ENCODE measurements at regions not wholly inside any gene's neighbourhood (a gene's known extent, or its start where the extent isn't known, plus 50 kb on each side); places are given as distances from the start of the nearest gene placed in this dataset.
A peak's percentile ranks its signal among the peaks of the same experiment; 100 is the strongest.

DNA sequence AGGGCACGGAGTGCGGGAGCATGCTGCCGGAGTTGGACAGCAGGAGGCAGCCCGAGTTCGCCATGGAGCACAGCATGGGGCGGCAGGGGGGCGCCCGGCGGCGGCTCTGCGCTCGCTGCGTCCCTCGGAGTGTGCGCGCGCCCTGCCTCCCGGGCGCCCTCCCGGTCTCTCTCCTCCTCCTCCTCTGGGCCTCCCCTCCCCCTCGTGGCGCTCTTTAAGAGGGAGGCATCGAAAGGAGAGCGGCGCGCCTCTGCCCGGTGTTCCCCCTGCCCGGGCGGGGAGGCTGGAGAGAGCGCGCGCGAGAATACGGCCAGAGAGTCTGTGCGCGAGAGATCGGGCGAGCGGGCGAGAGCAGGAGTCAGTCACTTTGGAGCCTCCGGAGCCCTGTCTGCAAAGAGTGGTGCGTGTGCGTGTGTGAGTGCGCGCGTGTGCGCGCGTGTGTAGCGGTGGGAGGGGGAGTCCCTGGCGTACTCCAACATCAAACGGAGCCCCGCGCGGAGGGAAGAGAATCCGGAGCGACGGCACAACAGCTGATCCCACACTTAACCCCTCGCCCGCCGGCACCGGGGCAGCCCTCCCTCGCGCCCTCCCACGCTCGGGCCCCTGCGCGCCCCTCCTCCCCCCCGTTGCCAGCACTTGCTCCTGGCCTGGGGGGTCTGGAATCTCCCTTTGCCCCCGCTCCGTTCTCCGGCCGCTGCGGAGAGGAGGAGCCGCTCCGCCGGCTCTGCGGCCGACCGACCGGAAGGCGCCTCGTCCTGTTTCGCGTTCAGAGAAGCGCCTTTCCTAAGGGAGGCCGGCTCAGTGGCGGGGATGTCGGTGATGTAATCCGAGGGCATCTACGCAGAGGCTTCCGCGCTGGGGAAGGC is 108.9 kb downstream of the ENGASE start:
- DNase-seq: peak; percentile 84

GRCh38 chr17:79183043-79183292 is 108.3 kb downstream of the ENGASE start:
- DNase-seq: no peak

GRCh38 chr17:79182176-79183042 is 107.8 kb downstream of the ENGASE start:
- no peak for DNase-seq

DNA sequence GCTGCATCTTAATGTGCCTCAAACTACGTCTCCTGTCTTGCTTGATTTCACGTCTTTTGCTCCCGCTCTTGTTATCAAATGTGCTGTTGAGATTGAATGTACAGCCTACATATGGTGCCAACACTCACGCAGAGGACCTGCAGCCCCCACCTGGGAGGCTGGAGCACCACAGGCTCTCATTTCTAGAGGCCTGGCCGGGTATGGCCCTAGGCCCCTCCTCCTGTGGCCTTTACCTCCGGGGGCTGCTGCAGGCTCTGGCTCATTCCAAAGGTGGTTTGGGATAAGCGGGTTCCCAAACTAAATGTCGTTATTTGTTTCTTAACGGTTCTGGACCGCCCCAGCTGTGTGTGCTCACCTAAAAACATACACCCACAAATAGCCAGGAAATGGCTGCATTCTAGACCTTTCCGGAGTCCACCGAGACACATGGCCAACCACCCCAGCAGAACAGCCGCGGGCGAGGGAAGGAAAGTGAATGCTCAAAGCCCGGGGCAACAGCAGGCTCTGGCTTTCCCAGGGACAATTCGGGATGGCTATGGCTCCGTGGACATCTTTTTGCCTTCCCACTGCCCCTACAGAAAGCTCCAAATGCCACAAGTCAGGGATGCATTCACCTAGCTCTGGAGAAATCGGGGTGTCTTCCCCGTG is 105.9 kb downstream of the ENGASE start:
- DNase-seq: no peak

DNA sequence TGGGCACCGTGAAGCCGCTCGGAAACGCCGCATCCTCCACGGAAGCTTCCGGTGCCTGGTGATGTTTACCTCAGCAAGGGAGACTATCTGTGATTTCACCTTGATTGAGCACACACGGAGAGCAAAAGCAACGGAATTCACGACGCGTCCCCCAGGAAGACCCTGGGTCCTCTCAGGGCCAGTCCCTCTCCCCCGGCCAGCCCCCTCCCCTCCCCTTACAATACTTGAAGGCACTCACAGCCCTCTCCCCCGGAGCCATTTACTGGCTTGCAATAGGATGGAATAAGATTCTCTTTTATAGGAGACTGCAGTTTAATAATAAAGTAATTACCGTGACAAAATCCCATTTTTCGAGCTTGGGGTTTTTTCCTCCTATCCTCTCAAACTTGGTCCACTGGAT is 104.7 kb downstream of the ENGASE start:
- peak; percentile 21 for DNase-seq

GRCh38 chr17:79177877-79178276 is 103.3 kb downstream of the ENGASE start:
- DNase-seq: no peak

- DNase-seq: no peak
Observed at GRCh38 chr17:79176792-79177601, 102.4 kb downstream of the ENGASE start.

GRCh38 chr17:79174905-79175856 is 100.6 kb downstream of the ENGASE start:
- no peak for DNase-seq

DNA sequence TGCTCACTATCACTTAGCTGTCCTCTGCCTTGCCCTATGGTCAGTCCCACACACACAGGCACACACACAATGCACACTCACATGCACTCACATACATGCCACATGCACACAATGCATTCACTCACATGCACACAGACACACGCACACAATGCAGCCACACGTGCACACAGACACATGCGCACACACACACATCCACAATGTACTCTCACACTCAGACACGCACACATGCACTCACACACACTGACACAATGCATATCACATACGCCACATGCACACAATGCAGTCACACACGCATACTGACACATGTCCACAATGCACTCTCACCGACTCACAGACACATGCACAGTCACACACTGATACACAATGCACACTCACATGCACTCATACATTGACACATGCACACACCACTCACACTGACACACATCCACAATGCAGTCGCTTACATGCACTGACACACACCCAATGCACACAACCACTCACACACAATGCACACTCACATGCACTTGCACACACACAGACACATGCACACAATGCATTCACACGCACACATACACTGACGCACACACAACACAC is 99.7 kb downstream of the ENGASE start:
- DNase-seq: no peak

DNA sequence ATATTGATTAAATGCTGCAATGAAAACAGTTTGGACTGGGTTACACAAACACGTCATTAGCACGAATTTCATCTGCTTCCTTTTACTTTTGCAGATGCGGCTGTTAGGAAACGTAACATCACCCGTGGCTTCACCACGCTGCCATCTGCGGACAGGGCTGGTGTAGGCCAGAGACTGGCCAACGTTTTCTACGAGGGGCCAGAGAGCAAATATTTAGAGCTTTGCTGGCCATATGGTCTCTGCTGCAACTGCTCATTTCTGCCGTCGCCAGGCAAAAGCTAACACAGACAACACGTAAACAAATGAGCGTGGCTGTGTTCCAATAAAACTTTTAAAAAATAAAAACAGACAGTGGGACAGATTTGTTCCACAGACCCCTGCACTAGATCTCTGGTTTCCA is 96.6 kb downstream of the ENGASE start:
- DNase-seq: peak; percentile 74

DNA sequence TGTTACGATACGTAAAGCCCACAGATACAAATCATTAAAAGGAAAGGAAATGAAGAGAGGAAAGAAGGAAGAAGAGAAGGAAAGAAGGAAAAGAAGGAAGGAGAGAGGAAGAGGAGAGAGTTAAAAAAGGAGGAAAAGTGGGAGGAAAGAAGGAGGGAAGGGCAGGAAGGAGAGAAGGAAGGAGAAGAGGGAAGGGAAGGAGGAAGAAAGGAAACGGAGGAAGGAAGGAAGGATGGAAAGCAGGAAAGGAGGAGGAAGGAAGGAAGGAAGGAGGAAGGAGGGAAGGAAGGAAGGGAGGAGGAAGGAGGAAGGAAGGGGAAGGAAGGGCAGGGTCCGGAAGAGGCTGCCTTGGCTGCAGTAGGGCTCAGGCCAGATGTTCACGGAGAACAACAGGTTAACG is 95.2 kb downstream of the ENGASE start:
- no peak for DNase-seq

DNA sequence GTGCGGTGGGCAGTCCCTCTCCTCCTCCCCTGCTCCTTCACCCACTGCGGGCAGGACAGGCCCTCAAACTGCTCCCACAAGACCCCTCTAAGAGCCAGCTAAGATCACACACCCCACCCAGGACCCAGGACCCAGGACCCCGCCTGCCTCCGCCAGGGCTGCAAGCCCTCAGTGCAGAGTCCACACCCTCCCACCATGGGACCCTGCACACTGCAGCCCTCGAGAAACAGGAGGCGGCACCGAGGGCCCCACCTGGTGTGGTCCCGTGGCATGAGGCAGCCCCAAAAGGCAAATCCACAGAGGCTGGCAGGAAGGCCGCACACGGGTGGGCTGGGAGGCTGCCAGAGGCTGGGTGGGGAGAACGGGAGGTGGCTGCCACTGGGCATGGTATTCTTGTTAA is 94.7 kb downstream of the ENGASE start:
- no peak for DNase-seq

GRCh38 chr17:79168486-79169055 is 93.9 kb downstream of the ENGASE start:
- DNase-seq: no peak

DNA sequence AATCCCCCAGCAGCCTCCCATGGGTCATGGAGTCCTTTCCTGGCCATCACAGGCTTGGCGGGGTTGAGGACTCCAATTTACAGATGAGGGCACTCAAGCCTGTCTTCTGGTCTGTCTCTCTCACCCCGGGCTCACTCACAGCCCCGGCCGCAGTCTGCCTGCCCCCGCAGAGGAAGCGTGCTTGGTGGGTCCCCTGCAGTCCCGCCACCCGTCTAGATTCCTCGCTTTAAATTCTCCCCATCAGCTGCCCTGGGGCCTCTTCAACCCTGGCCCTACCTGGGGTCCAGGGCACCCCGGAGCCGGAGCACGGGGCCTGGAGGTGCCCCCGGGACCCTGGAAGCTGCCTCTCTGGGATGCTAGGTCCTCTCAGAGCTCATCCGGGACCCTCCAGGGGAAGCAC is 92.9 kb downstream of the ENGASE start:
- DNase-seq: no peak

DNA sequence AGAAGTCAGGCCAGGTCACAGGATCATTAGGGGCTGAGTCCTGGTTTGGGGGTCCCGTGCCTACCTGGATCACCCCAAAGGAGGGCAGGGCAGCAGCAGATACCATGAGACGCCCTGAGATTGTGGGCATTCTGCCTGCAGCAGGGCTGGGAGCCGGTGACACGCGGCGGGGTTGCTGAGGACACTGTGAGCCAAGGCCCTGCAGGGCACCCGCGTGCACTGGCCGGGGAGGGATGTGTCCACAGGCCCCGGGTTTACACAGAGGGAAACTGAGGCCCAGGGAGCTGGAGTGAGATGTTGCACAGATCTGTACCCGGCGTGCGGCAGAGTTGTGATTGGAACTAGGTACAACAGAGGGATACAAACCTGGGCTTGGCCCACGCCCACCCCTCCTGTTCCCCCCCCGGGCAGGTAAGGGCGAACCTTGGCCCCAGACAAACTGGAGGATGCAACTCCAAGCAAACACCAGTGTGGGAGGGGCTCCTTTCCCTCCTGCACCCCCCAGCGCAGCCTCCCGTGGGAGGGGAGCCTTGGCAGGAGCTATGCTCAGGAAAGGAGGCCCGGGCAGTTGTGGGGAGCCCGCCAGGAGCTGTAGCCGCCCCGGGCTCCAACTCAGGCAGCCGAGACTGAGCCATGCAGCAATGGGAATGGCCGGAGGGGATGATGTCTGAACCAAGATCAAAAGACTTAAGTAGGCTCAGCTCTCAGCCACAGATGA is 91.3 kb downstream of the ENGASE start:
- DNase-seq: peak; percentile 28

- DNase-seq: peak; percentile 95
Observed at GRCh38 chr17:79164913-79165695, 90.5 kb downstream of the ENGASE start.

DNA sequence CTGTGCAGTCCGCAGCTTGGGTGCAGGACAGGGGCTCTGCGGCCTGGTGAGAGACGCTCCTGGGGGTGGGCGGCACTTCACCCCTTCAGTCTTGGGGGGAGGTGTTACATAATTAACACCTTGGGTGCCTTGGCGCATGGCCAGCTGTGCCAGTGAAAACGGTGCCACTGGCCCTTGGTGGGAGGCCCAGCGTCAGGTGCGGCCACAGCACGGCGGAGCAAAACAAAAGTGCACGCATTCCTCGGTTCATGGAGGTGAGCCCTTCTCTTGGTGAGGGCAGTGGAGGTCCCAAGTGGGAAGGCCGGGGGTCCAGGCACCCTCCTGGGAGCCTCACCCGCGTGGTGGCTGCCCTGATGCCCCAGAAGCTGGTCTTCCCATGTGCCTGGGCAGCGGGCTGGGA is 89.8 kb downstream of the ENGASE start:
- DNase-seq: peak; percentile 63

- DNase-seq: no peak
Observed at GRCh38 chr17:79163071-79163470, 88.4 kb downstream of the ENGASE start.
